NT2/D1 (cell line): ENCODE measurements at regions not wholly inside any gene's neighbourhood (a gene's known extent, or its start where the extent isn't known, plus 50 kb on each side); places are given as distances from the start of the nearest gene placed in this dataset.

Source experiments
- SUZ12 ChIP-seq: IDR thresholded peaks from 2 replicates; pipeline ENCODE4 v1.6.1; 2011; ENCODE audit not compliant: insufficient read length, insufficient read depth; ENCODE audit errors: extremely low read depth
- YY1 ChIP-seq: IDR thresholded peaks from 2 replicates; pipeline ENCODE4 v1.6.1; 2011; ENCODE audit not compliant: insufficient read length, insufficient read depth
- ZNF274 ChIP-seq: IDR thresholded peaks from 2 replicates; pipeline ENCODE4 v1.6.1; 2011; ENCODE audit warnings: mild to moderate bottlenecking, low read depth, low read length

- TF ChIP-seq YY1 (no peak), SUZ12 (no peak), ZNF274 (no peak)
Measured at GRCh38 chrX:122572461-122572860, 611.6 kb upstream of the GRIA3 start.
